HG03159 (cell line): ENCODE measurements at regions not wholly inside any gene's neighbourhood (a gene's known extent, or its start where the extent isn't known, plus 50 kb on each side); places are given as distances from the start of the nearest gene placed in this dataset.
A peak's percentile ranks its signal among the peaks of the same experiment; 100 is the strongest.

Experiments
- ATAC-seq: cut with Tn5 transposase; IDR thresholded peaks from one replicate; pipeline ENCODE4 v1.9.1; 2021; ENCODE audit warnings: mild to moderate bottlenecking, moderate library complexity; ENCODE audit not compliant: unreplicated experiment

DNA sequence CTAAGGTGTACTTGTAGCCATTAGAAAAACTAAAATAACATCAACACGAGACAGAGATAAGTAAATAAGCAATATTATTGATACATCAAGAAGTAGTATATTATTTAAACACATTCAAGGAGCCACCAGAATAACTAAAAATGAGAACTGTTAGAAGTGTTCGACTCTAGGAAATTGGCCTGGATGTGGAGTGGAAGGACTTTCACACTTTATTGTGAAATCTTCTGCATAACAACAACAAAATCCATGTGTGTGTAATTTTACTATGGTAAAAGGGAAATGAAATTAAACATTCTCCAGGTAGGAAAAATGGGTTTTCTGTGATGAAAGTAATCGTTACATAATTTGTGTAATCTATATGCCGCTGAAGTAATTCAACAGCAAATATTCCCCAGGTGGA is 96.3 kb upstream of the RNF152 start:
- no peak for ATAC-seq

DNA sequence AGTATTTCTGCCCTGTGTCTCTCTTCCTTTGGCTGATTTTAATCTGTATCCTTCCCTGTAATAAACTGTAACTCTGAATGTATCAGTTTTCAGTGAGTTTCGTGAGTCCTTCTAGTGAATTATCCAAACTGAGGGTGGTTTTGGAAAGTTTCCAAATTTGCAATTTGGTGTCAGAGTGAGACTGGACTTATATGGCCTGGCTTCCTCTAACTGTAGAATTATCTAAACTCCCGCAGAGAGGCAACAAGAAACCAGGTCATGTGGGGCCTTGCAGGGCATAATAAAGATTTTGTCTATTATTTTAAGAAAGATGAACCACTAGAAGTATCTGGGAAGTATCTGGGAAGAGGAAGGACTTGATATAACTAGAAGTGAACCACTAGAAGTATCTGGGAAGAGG is 95.3 kb upstream of the RNF152 start:
- ATAC-seq, result no peak

DNA sequence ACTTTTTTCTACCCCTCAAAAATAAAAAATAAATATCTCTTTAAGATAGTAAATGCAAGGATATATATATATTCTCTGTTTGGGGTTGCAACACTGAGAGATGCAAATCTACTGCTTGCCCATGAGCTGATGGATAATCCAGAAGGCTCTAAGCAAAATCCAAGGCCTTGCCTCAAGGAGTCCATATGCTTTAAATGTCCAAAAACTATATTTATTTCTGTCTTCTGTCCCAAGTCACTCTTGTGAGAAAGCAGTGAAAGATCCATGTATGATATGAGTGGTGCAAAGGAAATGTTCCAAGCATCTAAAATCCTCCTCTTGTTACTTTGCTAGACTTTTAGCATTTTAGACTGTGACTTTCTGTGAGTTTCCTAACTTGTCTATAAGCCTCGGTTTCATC is 92.9 kb upstream of the RNF152 start:
- no peak for ATAC-seq

DNA sequence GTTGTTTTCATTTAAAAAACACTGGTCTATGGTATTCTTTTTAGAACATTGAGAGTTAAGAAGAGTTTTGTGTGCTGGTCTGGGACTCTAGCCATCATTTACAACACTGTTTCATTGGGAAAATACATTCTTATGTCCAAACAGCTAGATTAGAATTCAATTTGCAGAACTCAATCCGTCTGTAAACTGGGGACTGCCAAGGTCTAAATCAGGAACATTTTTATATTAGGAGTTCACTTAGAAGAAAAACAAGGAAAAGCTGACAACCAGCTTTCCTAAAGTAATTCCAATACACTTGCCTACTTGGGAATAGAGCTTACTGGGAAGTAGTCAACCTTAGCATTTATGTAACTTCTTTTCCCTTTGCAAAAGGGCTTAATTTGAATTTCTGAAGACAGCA is 91.5 kb upstream of the RNF152 start:
- ATAC-seq, result no peak

DNA sequence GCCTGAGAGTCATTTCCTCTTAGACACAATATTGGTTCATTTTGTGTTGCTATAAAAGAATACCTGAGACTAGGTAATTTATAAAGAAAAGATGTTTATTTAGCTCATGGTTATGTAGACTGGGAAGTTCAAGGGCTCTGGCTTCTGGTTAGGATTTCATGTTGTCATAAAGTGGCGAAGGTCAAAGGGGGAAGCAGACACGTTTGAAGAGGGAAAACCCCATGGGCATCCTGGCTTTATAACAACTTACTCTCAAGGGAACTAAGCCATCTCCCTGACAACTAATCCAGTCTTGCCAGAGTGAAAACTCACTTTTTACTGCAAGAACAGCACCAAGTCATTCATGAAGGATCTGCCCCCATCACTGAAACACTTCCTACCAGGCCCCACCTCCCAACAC is 89.7 kb upstream of the RNF152 start:
- no peak for ATAC-seq

DNA sequence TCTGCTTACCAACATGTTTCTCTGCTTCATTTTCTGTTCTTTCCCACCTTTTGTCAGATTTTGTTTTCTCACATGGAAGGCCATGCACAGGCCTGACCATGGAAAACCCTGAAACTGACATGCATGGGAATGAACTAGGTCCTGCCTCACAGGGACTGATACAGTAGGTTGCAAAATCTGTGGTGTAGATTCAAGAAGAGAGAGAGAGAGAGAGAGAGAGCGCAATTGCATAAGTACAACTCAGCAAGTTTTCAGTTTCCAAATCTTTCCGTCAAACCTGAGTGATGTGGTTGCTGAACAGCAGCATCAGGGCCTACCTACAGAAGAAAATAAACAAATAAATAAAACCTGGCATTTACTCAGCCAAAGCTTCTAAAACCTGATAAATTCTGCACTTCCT is 87.5 kb upstream of the RNF152 start:
- ATAC-seq, result no peak

DNA sequence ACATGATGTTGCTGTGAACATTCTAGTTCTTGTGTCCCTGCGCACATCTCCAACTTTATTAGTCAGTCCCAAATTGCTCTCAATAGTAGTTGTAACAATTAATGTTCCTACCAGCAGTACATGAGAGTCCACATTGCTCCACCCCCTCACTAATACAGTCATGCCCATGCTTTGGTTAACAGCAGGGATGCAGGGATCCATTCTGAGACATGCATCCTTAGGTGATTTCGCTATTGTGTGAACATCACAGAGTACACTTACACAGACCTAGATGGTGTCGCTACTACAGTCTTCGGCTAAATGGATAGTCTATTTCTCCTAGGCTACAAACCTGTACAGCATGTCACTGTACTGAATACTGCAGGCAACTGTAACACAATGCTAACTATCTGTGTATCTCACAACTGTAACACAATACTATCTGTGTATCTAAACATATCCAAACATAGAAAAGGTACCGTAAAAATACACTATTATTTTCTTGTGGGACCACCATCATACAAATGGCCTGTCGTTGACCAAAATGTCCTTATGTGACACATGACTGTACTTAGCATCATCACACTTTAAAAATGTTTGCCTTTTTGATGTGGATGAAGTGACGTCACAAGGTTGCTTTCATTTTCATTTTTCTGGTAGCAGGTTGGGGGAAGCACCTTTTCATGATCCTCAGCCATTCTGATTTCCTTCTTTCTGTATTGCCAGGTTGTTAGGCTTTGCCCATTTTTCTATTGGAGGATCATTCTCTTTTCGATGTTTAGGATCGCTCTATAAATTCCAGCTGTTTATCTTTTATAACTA is 82.9 kb upstream of the RNF152 start:
- ATAC-seq, result no peak

DNA sequence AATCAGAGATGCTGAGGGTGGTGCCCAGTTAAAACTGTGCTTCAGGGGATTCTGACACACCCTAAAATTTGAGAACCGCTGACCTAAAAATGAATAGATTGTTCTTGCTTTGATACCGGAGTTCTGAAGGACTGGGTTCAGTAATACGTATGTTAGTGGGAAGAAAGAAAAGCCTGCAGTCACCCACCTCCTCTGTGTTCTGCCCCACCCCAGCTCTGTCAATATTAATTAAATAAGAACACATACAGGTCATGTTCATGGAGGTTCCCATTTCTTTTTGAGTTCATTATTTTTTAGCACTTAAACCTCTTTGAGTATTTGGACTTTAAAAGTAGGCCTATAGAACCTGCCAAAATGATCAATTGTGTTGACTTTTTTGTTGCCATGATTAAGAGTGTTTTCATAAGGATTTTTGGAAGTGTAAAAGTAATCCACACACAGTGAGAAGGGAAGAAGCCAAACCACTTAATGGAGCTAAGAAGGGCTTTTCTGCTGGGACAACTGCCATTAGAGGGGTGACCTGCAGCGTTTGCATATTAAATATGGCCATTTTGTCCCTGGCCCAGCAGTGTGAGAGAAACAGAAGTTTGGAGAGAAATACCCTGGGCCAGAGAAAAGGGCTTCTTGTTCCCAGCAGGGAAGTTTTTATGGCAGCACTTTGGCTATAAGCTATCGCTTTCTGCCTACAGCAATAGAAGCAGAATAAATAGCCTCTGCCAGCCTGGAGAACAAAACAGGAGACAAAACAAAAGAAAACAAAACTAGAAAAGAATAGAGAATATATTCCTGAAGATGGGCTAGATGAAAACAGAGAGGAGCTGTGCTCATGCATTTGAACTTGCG is 80.7 kb upstream of the RNF152 start:
- ATAC-seq, result no peak

DNA sequence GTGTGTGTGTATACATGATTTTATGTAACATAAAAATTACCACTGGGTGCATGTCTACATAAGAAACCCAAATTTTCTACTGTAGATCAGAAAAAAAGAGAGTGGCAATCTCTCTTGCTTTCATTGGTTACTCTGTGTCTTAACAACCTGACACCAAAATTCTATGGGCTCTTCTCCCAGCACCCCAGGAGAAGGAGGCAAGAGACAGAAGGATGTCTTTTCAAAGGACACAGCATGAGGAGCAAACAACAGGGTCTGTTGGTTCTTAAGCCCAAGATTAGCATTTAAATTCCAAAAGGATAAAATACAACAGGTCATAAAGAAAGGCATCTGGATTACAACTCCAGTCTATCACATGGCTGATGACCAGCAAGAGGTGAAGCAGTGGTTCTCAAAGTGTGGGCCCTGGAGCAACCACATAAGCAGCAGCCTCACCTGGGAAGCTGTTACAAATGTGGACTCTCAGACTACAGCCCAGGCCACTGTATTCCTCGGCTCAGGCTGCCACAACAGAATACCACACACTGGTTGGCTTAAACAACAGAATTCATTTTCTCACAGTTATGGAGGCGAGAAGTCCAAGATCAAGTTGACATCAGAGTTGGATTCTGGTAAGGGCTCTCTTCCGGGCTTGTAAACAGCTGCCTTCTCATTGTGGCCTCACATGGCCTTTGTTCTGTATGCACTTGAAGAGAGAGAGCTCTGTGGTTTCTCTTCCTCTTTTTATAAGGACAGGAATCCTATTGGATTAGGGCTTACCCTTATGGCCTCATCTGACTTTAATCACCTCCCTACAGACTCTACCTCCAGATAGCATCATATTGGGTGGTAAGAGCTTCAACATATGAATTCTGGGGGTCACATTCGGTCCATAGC is 79.8 kb upstream of the RNF152 start:
- ATAC-seq, result peak; percentile 87

DNA sequence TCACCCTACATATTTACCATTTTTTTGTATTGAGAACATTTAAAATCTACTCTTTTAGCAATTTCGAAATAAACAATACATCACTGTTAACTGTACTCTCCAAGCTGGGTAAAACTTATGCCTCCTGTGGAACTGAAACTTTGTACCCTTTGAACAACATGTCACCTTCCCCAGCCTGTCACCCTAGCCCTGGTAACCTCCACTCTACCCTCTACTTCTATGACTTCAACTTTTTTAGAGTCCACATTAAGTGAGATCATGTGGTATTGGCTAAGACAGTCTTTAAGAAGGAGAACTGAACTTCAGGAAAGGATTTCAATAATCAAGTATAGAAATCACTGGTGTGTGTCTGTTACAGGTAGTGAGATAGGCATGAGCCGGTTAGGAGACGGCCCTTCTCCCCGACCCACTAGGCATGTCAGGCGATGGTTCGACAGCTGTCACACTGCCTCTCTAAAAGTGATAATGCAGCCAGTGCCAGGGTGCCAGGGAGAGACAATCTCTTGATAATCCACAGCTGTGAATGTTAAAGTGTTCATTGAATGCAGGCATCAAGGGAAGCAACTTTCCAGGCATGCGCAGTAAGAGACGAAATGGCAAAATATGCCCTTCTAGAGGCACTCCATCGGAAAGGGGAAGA is 74.6 kb upstream of the RNF152 start:
- no peak for ATAC-seq

DNA sequence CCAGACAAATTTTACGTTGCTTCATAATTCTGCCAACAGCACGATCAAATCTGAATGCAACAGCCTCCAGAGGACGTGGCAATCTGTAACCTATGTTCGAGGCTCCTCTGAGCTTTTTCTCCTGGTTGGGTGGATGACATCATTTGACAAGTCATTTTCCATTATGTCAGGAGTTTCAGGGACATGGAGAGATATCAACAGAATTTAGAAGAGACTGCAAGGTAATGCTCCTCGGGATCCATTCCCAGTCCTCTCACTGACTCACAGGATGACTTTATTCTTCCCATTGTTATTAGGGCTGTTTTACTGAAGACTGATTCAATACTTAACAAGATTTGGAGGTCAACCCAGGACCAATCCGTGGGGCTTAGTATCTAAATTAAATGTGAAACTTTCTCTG is 72.5 kb upstream of the RNF152 start:
- no peak for ATAC-seq

DNA sequence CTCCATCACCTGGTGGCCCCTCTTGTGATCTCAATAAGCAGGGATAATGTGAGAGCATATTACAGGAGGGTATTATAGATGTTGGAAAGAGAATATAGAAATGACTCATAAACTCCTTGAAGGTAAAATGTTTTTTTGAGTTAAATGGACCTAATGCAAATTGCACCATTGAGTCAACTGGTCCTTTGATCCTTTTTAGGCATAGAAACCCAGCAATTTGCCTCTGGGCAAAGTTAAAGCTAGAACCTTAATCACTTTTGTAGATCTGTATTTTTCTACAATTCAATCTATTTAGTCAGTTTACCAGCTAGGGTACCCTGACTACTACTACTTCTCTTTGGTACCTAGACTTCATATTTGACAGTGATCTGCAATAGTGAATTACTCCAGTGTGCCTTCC is 71.8 kb upstream of the RNF152 start:
- ATAC-seq, result no peak

DNA sequence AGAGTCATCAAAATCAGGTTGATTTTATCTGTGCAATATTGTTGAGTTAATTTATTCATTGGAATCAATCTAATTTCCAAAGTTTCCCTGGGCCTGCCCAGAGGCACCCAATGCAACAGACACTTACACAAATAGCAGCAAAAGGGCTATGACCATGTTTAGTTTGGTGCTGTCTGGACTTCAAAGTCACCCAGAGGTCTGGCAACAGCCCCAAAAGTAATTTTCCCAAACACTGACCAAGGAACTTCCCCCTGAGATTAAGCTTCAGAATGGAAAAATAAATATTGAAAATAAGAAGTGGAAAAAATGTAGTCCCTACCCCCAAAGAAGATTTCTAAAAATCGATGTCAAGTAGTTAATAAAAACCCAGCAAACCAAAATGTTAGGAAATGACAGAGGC is 70.9 kb upstream of the RNF152 start:
- ATAC-seq, result no peak

DNA sequence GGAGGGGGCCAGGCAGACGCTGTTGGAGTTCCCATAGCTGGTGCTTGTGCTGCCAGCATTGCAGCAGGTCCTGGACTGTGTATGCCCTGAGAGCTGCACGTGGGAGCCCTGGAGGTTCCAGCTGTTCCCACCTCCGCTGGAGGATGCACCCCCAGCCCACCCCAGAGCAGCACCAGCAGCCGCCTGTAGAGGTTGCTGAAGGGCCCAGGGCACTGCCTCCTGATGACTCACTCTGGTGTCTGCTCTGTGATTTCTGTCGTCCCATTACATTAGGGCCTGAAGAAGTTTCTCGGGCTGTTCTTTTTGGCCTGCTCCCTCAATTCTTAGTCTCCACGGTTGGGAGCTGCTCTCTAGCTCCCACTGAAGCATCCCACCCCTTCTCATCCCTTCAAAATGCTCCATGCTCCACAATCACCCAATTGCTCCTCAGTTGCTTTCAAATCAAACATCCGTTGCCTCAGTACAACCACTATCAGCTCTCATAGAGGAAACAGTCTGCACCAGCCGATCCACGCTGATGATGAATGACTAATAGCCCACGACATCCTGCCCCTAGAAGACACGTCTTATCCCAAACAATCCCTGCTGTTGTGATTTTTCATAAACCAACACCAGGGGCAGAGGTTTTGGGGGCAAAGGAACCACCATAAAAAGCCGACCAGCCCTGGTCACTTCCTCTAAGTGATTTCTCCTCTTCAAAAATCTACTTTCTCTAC is 65.2 kb upstream of the RNF152 start:
- ATAC-seq, result no peak

DNA sequence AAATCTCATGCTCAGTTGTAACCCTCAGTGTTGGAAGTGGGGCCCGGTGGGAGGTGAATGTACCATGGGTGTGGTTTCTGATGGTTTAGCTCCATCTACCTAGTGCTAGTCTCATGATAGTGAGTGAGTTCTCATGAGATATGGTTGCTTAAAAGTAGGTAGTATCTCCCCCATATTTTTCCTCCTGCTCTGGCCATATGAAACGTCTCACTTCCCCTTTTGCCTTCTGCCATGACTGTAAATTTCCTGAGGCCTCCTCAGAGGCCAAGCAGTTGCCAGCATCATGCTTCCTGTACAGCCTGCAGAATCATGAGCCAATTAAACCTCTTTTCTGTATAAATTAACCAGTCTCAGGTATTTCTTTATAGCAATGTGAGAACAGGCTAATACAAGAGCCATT is 62.8 kb upstream of the RNF152 start:
- peak; percentile 43 for ATAC-seq

DNA sequence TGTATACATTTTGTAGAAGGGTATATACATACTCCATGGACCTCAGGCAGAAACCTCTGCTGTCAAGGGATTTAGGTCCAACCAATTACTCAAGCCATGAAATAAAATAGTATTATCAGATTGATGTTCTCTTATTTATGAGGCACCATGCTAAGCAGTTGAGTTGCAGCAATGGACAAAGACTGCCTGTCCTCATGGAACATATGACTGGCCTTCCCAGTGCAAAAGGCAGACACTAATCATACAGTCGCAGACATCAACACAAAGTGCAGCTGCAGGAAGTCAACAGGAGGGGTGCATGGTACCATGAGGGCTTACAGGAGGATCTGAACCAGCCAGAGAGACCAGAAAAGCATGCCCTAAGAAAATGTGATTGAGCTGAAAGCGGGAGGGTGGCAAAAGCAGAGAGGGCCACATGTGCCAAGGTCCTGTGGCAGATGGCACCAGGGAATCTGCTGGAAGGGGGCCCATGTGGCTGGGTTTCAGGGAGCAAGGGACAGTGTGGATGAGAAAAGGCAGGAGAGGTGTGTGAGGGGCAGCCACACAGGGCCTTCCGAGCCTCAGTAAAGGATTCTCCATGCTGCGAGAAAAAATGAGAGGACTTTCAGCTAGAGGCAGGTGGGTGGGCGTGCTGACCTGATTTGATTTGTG is 61.4 kb upstream of the RNF152 start:
- no peak for ATAC-seq

DNA sequence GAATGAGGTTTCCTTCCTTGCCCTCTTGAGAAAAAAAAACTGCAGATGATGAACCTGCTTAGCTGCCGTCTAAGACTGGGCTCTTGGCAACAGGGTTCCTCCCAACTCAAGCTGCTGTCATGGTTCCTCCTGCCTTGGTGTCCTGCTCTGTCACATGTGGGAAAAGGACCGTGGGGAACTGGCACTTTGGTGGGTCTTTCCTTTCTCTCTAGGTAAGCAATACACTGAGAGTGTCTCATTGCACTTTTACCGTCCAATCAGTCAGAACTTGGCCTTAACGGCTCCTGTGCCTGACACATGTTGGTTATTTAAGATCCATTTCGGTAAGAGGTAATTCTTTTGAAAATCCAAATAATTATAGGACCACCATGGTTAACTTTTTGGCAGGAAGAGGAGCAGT is 60.8 kb upstream of the RNF152 start:
- no peak for ATAC-seq

DNA sequence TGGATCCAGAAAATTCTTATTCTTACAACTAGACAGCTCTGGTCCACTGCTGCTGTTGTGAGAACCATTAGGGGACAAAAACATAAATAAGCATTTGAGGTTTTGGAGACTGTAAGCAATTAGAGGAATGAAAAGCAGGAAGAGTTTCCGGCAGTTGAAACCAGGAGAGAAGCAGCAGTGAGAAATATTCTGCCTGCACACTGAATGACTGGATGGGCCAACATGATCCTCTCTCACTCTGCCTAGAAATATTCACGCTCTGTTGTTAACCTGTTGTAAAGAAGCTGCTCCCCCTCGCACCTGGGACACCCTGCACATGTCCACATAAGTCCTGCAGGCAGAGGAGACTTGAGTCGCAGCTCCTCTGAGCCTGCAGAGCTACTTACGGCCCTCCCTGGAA is 60.4 kb upstream of the RNF152 start:
- no peak for ATAC-seq

DNA sequence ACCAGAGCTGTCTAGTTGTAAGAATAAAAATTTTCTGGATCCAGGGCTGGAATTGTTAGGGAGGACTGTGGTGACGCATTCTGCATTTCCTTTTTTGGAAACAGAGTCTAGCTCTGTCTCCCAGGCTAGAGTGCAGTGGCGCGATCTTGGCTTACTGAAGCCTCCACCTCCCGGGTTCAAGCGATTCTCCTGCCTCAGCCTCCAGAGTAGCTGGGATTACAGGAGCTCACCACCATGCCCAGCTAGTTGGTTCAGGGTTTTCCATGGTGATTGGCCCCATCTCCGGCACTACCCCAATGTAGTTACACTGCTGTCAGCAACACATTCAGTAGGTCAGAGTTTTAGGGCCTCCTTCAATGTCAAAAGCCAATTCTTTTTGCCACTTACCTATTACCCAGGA is 58.6 kb upstream of the RNF152 start:
- ATAC-seq, result no peak

DNA sequence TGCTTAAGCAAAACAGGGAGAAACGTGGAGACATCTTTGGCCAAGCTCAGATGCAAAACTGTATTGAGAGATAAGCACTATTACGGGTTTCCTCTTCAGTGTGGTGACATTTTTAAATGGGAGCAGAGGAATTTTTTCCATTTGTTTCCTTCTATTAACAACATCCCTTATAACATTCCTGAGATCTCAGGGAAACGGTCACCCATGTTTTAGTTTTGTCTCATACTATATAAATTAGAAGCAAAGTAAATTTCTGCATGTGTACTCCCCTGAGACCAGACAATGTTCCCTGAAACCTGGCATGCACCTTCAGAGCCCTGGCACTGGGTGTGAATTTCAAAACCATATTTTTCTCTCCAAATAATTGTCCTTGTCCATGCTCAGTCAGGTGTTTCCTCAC is 57.6 kb upstream of the RNF152 start:
- no peak for ATAC-seq
